ENCODE measurements at regions not wholly inside any gene's neighbourhood (a gene's known extent, or its start where the extent isn't known, plus 50 kb on each side); places are given as distances from the start of the nearest gene placed in this dataset.

DNA sequence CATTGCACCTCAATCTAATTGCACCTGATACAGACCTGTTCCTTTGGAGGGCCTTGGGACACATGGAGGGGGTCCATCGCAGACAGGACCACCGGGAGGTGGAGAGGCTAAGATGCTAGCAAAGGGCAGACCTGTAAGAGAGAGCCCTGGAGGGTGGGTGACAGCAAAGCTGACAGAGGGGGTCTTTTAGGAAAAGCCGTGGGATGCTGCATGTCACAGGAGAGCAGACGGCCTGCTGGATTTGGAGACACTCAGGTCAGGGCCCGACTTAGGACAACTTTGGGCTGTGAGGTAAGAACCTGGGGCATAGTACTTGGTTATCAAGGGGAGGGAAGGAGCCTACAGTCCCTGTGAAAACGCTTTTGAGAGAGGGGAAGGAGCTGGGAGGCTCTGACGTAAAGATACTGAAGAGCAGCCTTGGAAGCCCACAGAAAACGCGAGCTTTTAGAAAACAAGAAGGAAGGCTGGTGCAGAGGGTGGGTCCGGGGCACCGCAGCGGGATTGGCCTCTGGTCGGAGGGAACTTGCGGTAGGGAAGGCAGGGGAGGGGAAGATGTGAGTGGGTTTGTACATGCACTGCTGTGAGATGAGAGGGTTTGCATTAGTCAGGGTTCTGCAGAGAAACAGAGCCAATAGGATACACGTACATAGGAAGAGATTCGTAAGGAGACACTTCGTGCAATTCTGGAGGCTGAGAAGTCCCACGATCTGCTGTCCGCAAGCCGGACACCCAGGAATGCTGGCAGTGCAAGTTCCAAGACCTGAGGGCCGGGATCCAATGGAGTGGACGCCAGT is 868.5 kb downstream of the TBC1D22A start:
- intact Hi-C loops (cut with micrococcal nuclease), result no loop called here
- no peak overlapping the region for H3K27ac Mint-ChIP-seq
- H3K27me3 Mint-ChIP-seq (ENCODE audit: low read depth in 2 of 2), result no peaks in the 10 kb centered on the region
- H3K4me1 ChIP-seq (ENCODE audit: control insufficient read depth, insufficient read depth, low read length), result no peaks in the 10 kb centered on the region
- H3K27ac ChIP-seq (ENCODE audit: low read length), result no peak overlapping the region
- no peak for DNase-seq
- H3K9me3 ChIP-seq (ENCODE audit: control insufficient read depth, insufficient read depth, low read length), result no peaks in the 10 kb centered on the region
- H3K9me3 Mint-ChIP-seq, result no peaks in the 10 kb centered on the region
- WGBS (ENCODE audit: insufficient coverage), result 81% methylated on average over 22 of the region's 22 CpGs
- no peak for ATAC-seq
- no peak overlapping the region for H3K4me3 Mint-ChIP-seq
- no peaks in the 10 kb centered on the region for H3K4me1 Mint-ChIP-seq
- H3K36me3 Mint-ChIP-seq, result no peaks in the 10 kb centered on the region
- no peak overlapping the region for H3K4me3 ChIP-seq (ENCODE audit: low read length)
- no peaks in the 10 kb centered on the region for H3K36me3 ChIP-seq (ENCODE audit: control insufficient read depth, insufficient read depth, low read length)
- no peak for TF ChIP-seq CTCF (IDR thresholded peaks at IDR 0.05)
- no peaks in the 10 kb centered on the region for H3K27me3 ChIP-seq (ENCODE audit: control insufficient read depth, insufficient read depth, low read length)

- Mint-ChIP-seq H3K27ac (no peak overlapping the region), H3K9me3 (no peaks in the 10 kb centered on the region), H3K36me3 (no peaks in the 10 kb centered on the region), H3K27me3 (ENCODE audit: low read depth in 2 of 2) (no peaks in the 10 kb centered on the region), H3K4me1 (no peaks in the 10 kb centered on the region), H3K4me3 (no peak overlapping the region)
- ATAC-seq (no peak), DNase-seq (no peak)
- Histone ChIP-seq H3K4me3 (ENCODE audit: low read length) (no peak overlapping the region), H3K9me3 (ENCODE audit: control insufficient read depth, insufficient read depth, low read length) (no peaks in the 10 kb centered on the region), H3K27ac (ENCODE audit: low read length) (no peak overlapping the region), H3K27me3 (ENCODE audit: control insufficient read depth, insufficient read depth, low read length) (no peaks in the 10 kb centered on the region), H3K36me3 (ENCODE audit: control insufficient read depth, insufficient read depth, low read length) (no peaks in the 10 kb centered on the region), H3K4me1 (ENCODE audit: control insufficient read depth, insufficient read depth, low read length) (no peaks in the 10 kb centered on the region)
- intact Hi-C loops (cut with micrococcal nuclease), result no loop called here
- WGBS (ENCODE audit: insufficient coverage), result 77% methylated on average over 11 of the region's 11 CpGs
- TF ChIP-seq CTCF (IDR thresholded peaks at IDR 0.05), result no peak
Observed at GRCh38 chr22:47629791-47630655, 867.6 kb downstream of the TBC1D22A start.

GRCh38 chr22:47629273-47629711 is 866.8 kb downstream of the TBC1D22A start:
- Mint-ChIP-seq H3K27me3 (ENCODE audit: low read depth in 2 of 2) (no peaks in the 10 kb centered on the region), H3K36me3 (no peaks in the 10 kb centered on the region), H3K4me1 (no peaks in the 10 kb centered on the region), H3K9me3 (no peaks in the 10 kb centered on the region), H3K4me3 (no peak overlapping the region), H3K27ac (no peak overlapping the region)
- H3K4me3 ChIP-seq (ENCODE audit: low read length), result no peak overlapping the region
- H3K27ac ChIP-seq (ENCODE audit: low read length), result no peak overlapping the region
- no peak for ATAC-seq
- no peak for TF ChIP-seq CTCF (IDR thresholded peaks at IDR 0.05)
- no peak for DNase-seq
- H3K9me3 ChIP-seq (ENCODE audit: control insufficient read depth, insufficient read depth, low read length), result no peaks in the 10 kb centered on the region
- intact Hi-C loops (cut with micrococcal nuclease), result no loop called here
- no peaks in the 10 kb centered on the region for H3K36me3 ChIP-seq (ENCODE audit: control insufficient read depth, insufficient read depth, low read length)
- H3K4me1 ChIP-seq (ENCODE audit: control insufficient read depth, insufficient read depth, low read length), result no peaks in the 10 kb centered on the region
- no peaks in the 10 kb centered on the region for H3K27me3 ChIP-seq (ENCODE audit: control insufficient read depth, insufficient read depth, low read length)
- WGBS (ENCODE audit: insufficient coverage), result 86% methylated on average over 18 of the region's 18 CpGs
